GM12878 (cell line): ENCODE measurements at regions not wholly inside any gene's neighbourhood (a gene's known extent, or its start where the extent isn't known, plus 50 kb on each side); places are given as distances from the start of the nearest gene placed in this dataset.

Experiments used
- GABPA ChIP-seq: IDR thresholded peaks from 2 replicates; pipeline ENCODE4 v1.6.1; 2014; ENCODE audit warnings: antibody characterized with exemption, low read depth, mild to moderate bottlenecking, inconsistent platforms
- NFYA ChIP-seq: IDR thresholded peaks from 2 replicates; pipeline ENCODE4 v1.6.1; 2011; ENCODE audit warnings: low read depth, mild to moderate bottlenecking, low read length, improper control_type of control experiment, borderline replicate concordance
- NFYB ChIP-seq: IDR thresholded peaks from 2 replicates; pipeline ENCODE4 v1.6.1; 2011; ENCODE audit warnings: low read depth, mild to moderate bottlenecking, low read length, improper control_type of control experiment, moderate library complexity; ENCODE audit not compliant: insufficient read depth
- NKRF ChIP-seq: fragments of 450-650 bp; conservative IDR thresholded peaks from 2 replicates; pipeline ENCODE4 v1.6.1; 2017; ENCODE audit warnings: mild to moderate bottlenecking, moderate library complexity
- SMARCA5 ChIP-seq: fragments of 450-650 bp; IDR thresholded peaks from 2 replicates; pipeline ENCODE4 v1.6.1; 2017; ENCODE audit warnings: mild to moderate bottlenecking
- SP1 ChIP-seq: IDR thresholded peaks from one replicate; pipeline ENCODE4 v1.6.1; 2011; ENCODE audit warnings: low read depth, low read length
- STAT1 ChIP-seq: fragments of 450-650 bp; conservative IDR thresholded peaks from 2 replicates; pipeline ENCODE4 v1.6.1; 2014; ENCODE audit warnings: antibody characterized with exemption, mild to moderate bottlenecking
- ZBTB40 ChIP-seq: fragments of 450-650 bp; IDR thresholded peaks from 2 replicates; pipeline ENCODE4 v1.6.1; 2016; ENCODE audit warnings: mild to moderate bottlenecking, moderate library complexity, borderline replicate concordance

GRCh38 chr18:76569644-76570419 is 74.8 kb upstream of the ZNF516 start (continued):
- TF ChIP-seq NKRF, result no peak
- no peak for TF ChIP-seq NFYB
- TF ChIP-seq ZBTB40, result no peak
- no peak for TF ChIP-seq SMARCA5
- TF ChIP-seq GABPA, result no peak
- no peak for TF ChIP-seq STAT1
- TF ChIP-seq SP1, result no peak
- no peak for TF ChIP-seq NFYA
